ENCODE measurements at regions not wholly inside any gene's neighbourhood (a gene's known extent, or its start where the extent isn't known, plus 50 kb on each side); places are given as distances from the start of the nearest gene placed in this dataset.

DNA sequence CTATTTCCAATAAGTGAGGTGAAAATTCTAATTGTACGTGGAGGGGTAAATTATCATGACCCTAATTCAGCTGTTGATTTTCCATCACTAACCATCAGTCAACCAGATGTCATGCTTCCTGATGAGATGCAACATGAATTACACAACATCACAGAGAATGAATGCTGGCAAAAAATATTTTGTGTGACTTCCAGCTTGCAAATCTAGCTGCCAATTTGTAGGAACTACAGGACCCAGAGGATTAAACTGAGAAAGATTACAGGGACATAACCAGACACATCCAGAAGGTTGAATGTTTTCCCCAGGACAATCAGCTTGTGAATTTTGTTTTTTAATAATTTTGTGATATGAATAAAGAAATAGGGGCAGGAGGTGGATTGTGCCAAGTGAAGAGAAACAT is 349.0 kb upstream of the ATP10A start:
- no peak overlapping the region for H3K9ac ChIP-seq (ENCODE audit: low read length)
- Mint-ChIP-seq H3K27ac (no peak overlapping the region), H3K4me1 (no peaks in the 10 kb centered on the region), H3K9me3 (ENCODE audit: insufficient read depth) (peaks cover 2% of the 10 kb centered on the region), H3K4me3 (no peak overlapping the region), H3K27me3 (no peaks in the 10 kb centered on the region)
- no peaks in the 10 kb centered on the region for H3K36me3 ChIP-seq (replicated peaks in 1 of 2; ENCODE audit: control extremely low read depth in 1 of 2, control insufficient read depth in 1 of 2, extremely low read depth in 1 of 2, insufficient read depth in 2 of 2, low read length in 1 of 2)
- intact Hi-C loops (cut with micrococcal nuclease), result no loop called here
- CTCF ChIA-PET, result no interaction called here
- H3K9me3 ChIP-seq (ENCODE audit: control extremely low read depth in 1 of 3, control insufficient read depth in 2 of 3, insufficient read depth in 1 of 3, low read length in 2 of 3), result no peaks in the 10 kb centered on the region
- no peak overlapping the region for H2AFZ ChIP-seq (ENCODE audit: insufficient read depth, low read depth, low read length, poor library complexity, severe bottlenecking)
- H3K4me3 ChIP-seq (ENCODE audit: control extremely low read depth in 1 of 5, extremely low read depth in 1 of 5, insufficient read depth in 1 of 5, low read depth in 2 of 5, low read length in 4 of 5), result no peak overlapping the region
- TF ChIP-seq EZH2 (IDR thresholded peaks at IDR 0.05; ENCODE audit: borderline replicate concordance, insufficient read depth, low read depth, low read length, poor library complexity, severe bottlenecking) (no peak), CTCF (IDR thresholded peaks at IDR 0.05) (no peak)
- no peak overlapping the region for H3K27ac ChIP-seq (ENCODE audit: low read length in 2 of 2)
- no peak for DNase-seq
- no peak overlapping the region for H3K4me2 ChIP-seq (replicated peaks; ENCODE audit: low read depth, low read length, poor library complexity, severe bottlenecking)
- no peaks in the 10 kb centered on the region for H3K27me3 ChIP-seq (replicated peaks in 1 of 4; ENCODE audit: control extremely low read depth in 1 of 4, control insufficient read depth in 3 of 4, insufficient read depth in 4 of 4, low read length in 3 of 4)
- H3K79me2 ChIP-seq (ENCODE audit: control insufficient read depth, insufficient read depth, low read length), result no peaks in the 10 kb centered on the region
- H4K20me1 ChIP-seq (ENCODE audit: control insufficient read depth, insufficient read depth, low read length, poor library complexity, severe bottlenecking), result no peaks in the 10 kb centered on the region
- ATAC-seq (ENCODE audit: low read depth), result no peak
- no peaks in the 10 kb centered on the region for H3K4me1 ChIP-seq (ENCODE audit: control insufficient read depth in 2 of 2, insufficient read depth in 2 of 2, low read length in 2 of 2)
- WGBS (ENCODE audit: insufficient coverage), result no CpG with 5 or more reads among the region's 1 CpG
- POLR2A ChIA-PET, result no interaction called here

DNA sequence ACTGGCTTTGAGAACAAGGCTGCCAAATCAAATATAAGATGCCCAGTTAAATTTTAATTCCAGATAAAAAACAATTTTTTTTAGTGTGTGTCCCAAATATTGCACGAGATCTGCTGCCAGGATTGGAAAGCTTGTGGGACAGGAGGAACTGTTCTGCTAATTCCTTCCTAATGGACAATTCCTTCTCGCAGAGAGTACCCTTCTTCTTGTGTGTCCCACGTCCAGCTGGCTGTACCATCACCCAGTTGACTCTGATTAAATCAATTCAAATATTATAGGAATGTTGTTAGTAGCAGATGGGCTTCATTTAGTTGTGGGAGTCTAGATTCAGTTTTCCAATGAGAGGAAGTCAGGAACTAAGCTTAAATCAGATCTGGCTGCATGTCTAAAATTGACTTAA is 347.9 kb upstream of the ATP10A start:
- no peak overlapping the region for H3K4me3 ChIP-seq (ENCODE audit: control extremely low read depth in 1 of 5, extremely low read depth in 1 of 5, insufficient read depth in 1 of 5, low read depth in 2 of 5, low read length in 4 of 5)
- no CpG with 5 or more reads among the region's 3 CpGs for WGBS (ENCODE audit: insufficient coverage)
- TF ChIP-seq EZH2 (IDR thresholded peaks at IDR 0.05; ENCODE audit: borderline replicate concordance, insufficient read depth, low read depth, low read length, poor library complexity, severe bottlenecking), result no peak
- no peak for TF ChIP-seq CTCF (IDR thresholded peaks at IDR 0.05)
- H2AFZ ChIP-seq (ENCODE audit: insufficient read depth, low read depth, low read length, poor library complexity, severe bottlenecking), result no peak overlapping the region
- no peaks in the 10 kb centered on the region for H3K4me1 ChIP-seq (ENCODE audit: control insufficient read depth in 2 of 2, insufficient read depth in 2 of 2, low read length in 2 of 2)
- intact Hi-C loops (cut with micrococcal nuclease), result no loop called here
- no peaks in the 10 kb centered on the region for H3K9me3 Mint-ChIP-seq (ENCODE audit: insufficient read depth)
- no peaks in the 10 kb centered on the region for H3K27me3 ChIP-seq (replicated peaks in 1 of 4; ENCODE audit: control extremely low read depth in 1 of 4, control insufficient read depth in 3 of 4, insufficient read depth in 4 of 4, low read length in 3 of 4)
- POLR2A ChIA-PET, result no interaction called here
- ATAC-seq (ENCODE audit: low read depth) (no peak), DNase-seq (no peak)
- H4K20me1 ChIP-seq (ENCODE audit: control insufficient read depth, insufficient read depth, low read length, poor library complexity, severe bottlenecking), result no peaks in the 10 kb centered on the region
- H3K9me3 ChIP-seq (ENCODE audit: control extremely low read depth in 1 of 3, control insufficient read depth in 2 of 3, insufficient read depth in 1 of 3, low read length in 2 of 3), result no peaks in the 10 kb centered on the region
- CTCF ChIA-PET, result interaction anchor here (0.6 kb wide), 1 partner anchor 47 kb away, joined by 3 read pairs; no protein-coding TSS in a partner anchor
- H3K4me2 ChIP-seq (replicated peaks; ENCODE audit: low read depth, low read length, poor library complexity, severe bottlenecking), result no peak overlapping the region
- H3K79me2 ChIP-seq (ENCODE audit: control insufficient read depth, insufficient read depth, low read length), result no peaks in the 10 kb centered on the region
- H3K4me1 Mint-ChIP-seq, result no peaks in the 10 kb centered on the region
- H3K27ac Mint-ChIP-seq, result no peak overlapping the region
- H3K36me3 ChIP-seq (replicated peaks in 1 of 2; ENCODE audit: control extremely low read depth in 1 of 2, control insufficient read depth in 1 of 2, extremely low read depth in 1 of 2, insufficient read depth in 2 of 2, low read length in 1 of 2), result no peaks in the 10 kb centered on the region
- H3K27ac ChIP-seq (ENCODE audit: low read length in 2 of 2), result no peak overlapping the region
- no peaks in the 10 kb centered on the region for H3K27me3 Mint-ChIP-seq
- no peak overlapping the region for H3K4me3 Mint-ChIP-seq
- H3K9ac ChIP-seq (ENCODE audit: low read length), result no peak overlapping the region
